Keratinocyte (primary cell): ENCODE measurements at regions not wholly inside any gene's neighbourhood (a gene's known extent, or its start where the extent isn't known, plus 50 kb on each side); places are given as distances from the start of the nearest gene placed in this dataset.
A peak's percentile ranks its signal among the peaks of the same experiment; 100 is the strongest.

ENCODE experiments used
- EZH2 ChIP-seq: IDR thresholded peaks from one replicate; pipeline ENCODE4 v1.6.1; 2012; ENCODE audit warnings: inconsistent platforms, mild to moderate bottlenecking, low read length, moderate library complexity
- TF ChIP-seq, protein P1 (sequence below), 3 experiments: IDR thresholded peaks in 1 of 3; conservative IDR thresholded peaks in 1 of 3; optimal IDR thresholded peaks in 1 of 3; 2 replicates in 2 of 3; 3 replicates in 1 of 3; pipeline versions ENCODE3 to v1.5.1; 2011; ENCODE audit warnings: low read length in 3 of 3, mild to moderate bottlenecking in 3 of 3, moderate library complexity in 2 of 3, control low read depth in 1 of 3, inconsistent platforms in 1 of 3; ENCODE audit not compliant: insufficient read depth in 2 of 3; ENCODE audit errors: extremely low read depth in 1 of 3

- TF ChIP-seq, protein P1, sequence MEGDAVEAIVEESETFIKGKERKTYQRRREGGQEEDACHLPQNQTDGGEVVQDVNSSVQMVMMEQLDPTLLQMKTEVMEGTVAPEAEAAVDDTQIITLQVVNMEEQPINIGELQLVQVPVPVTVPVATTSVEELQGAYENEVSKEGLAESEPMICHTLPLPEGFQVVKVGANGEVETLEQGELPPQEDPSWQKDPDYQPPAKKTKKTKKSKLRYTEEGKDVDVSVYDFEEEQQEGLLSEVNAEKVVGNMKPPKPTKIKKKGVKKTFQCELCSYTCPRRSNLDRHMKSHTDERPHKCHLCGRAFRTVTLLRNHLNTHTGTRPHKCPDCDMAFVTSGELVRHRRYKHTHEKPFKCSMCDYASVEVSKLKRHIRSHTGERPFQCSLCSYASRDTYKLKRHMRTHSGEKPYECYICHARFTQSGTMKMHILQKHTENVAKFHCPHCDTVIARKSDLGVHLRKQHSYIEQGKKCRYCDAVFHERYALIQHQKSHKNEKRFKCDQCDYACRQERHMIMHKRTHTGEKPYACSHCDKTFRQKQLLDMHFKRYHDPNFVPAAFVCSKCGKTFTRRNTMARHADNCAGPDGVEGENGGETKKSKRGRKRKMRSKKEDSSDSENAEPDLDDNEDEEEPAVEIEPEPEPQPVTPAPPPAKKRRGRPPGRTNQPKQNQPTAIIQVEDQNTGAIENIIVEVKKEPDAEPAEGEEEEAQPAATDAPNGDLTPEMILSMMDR (optimal IDR thresholded peaks at IDR 0.05 in 1 of 3, IDR thresholded peaks at IDR 0.05 in 1 of 3, conservative IDR thresholded peaks at IDR 0.05 in 1 of 3; ENCODE audit: extremely low read depth in 1 of 3, insufficient read depth in 2 of 3, low read length in 3 of 3), result peak in 1 of 3 experiments; percentile 7
- TF ChIP-seq EZH2, result no peak
These were observed 114.8 kb downstream of the ALX1 start for GRCh38 chr12:85394809-85395208.
